NT2/D1 (cell line): ENCODE measurements at regions not wholly inside any gene's neighbourhood (a gene's known extent, or its start where the extent isn't known, plus 50 kb on each side); places are given as distances from the start of the nearest gene placed in this dataset.

ENCODE experiments used
- SUZ12 ChIP-seq: IDR thresholded peaks from 2 replicates; pipeline ENCODE4 v1.6.1; 2011; ENCODE audit not compliant: insufficient read length, insufficient read depth; ENCODE audit errors: extremely low read depth
- YY1 ChIP-seq: IDR thresholded peaks from 2 replicates; pipeline ENCODE4 v1.6.1; 2011; ENCODE audit not compliant: insufficient read length, insufficient read depth
- ZNF274 ChIP-seq: IDR thresholded peaks from 2 replicates; pipeline ENCODE4 v1.6.1; 2011; ENCODE audit warnings: mild to moderate bottlenecking, low read depth, low read length

DNA sequence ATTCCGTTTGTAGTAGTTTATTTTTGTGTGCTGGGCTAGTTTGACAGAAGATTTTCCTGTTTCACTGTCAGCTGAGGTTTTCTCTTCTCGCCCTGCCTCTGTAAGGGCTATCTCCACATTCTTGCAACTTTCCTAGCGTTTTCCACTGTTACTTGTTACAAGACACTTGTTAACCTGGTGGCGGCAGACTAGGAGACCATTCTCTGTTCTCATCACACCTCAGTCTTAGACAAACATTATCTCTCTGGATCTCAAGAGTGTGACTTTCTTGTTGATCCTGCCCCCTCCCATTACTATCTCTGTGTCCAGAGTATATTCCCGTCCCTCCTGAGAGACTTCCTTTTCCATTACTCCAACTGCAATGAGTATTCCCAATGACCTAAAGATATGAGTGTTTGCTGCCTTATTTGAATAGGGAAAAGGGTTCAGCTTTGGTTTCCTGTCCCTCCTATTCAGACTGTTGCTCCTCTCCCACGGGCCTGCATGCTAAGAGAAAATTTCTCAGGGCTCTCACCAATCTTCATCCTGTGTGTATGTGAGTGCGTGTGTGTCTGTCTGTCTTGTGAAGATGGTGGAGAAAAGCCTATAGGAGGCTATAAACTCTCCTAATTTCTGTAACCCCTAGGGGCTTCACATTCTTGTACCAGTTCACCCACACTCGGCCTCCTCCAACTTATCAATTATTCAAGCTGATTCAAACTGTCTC is 722.4 kb upstream of the POT1 start:
- TF ChIP-seq ZNF274 (no peak), YY1 (no peak), SUZ12 (no peak)
